Stomach (tissue), 8 donors: ENCODE measurements at regions not wholly inside any gene's neighbourhood (a gene's known extent, or its start where the extent isn't known, plus 50 kb on each side); places are given as distances from the start of the nearest gene placed in this dataset.

Source experiments
- DNase-seq, 2 donors: peaks; one replicate each; pipeline versions ENCODE4 v3.0.0 to v3.0.0-alpha.2; 2013 to 2019
- H3K27ac ChIP-seq, 5 donors: fragments of 200-600 bp in 4 of 5; sonication (generic) in 4 of 5; one replicate each; pipeline ENCODE4 v1.5.1; 2013 to 2019; ENCODE audit warnings: mild to moderate bottlenecking in 1 of 5, moderate library complexity in 1 of 5
- H3K27me3 ChIP-seq, 3 donors: fragments of 200-600 bp; sonication (generic); one replicate each; pipeline ENCODE4 v1.5.1; 2017 to 2019; ENCODE audit warnings: mixed run types in 1 of 3
- H3K36me3 ChIP-seq, 4 donors: fragments of 200-600 bp; sonication (generic); 1 replicate in 3 of 4; 2 replicates in 1 of 4; pipeline ENCODE4 v1.5.1; 2016 to 2019
- H3K4me1 ChIP-seq, 4 donors: fragments of 200-600 bp; sonication (generic); one replicate each; pipeline ENCODE4 v1.5.1; 2016 to 2019
- H3K4me3 ChIP-seq, 4 donors: fragments of 200-600 bp; sonication (generic) in 3 of 4; one replicate each; pipeline ENCODE4 v1.5.1; 2016 to 2019; ENCODE audit warnings: mild to moderate bottlenecking in 1 of 4
- H3K9me3 ChIP-seq, 4 donors: fragments of 200-600 bp; sonication (generic); one replicate each; pipeline ENCODE4 v1.5.1; 2016 to 2019
- CTCF ChIP-seq, 7 experiments: fragments of 450-650 bp in 4 of 7; fragments of 200-600 bp in 3 of 7; sonication (generic) in 3 of 7; IDR thresholded peaks; one replicate each; pipeline ENCODE4 v1.5.1; 2016 to 2019; ENCODE audit warnings: antibody characterized with exemption in 7 of 7, control low read depth in 2 of 7, mild to moderate bottlenecking in 1 of 7
- EP300 ChIP-seq: sonication (generic); formaldehyde crosslinking; IDR thresholded peaks from one replicate; pipeline ENCODE4 v1.6.1; 2017; ENCODE audit warnings: antibody characterized with exemption
- POLR2A ChIP-seq, 4 donors: fragments of 450-650 bp; IDR thresholded peaks; one replicate each; pipeline ENCODE4 v1.6.1; 2016; ENCODE audit warnings: antibody characterized with exemption in 4 of 4, control low read depth in 2 of 4, mild to moderate bottlenecking in 1 of 4, moderate library complexity in 1 of 4
- POLR2AphosphoS5 ChIP-seq, 3 donors: sonication (generic); formaldehyde crosslinking; IDR thresholded peaks; one replicate each; pipeline ENCODE4 v1.6.1; 2016; ENCODE audit warnings: antibody characterized with exemption in 3 of 3
- WGBS, 5 donors: extraction: QIAGEN DNeasy Blood & Tissue Kit in 3 of 5; methylation state at CpG; one replicate each; pipeline versions ENCODE4 v1.1.5 to v1.1.7; 2013 to 2018; 5-methylcytosine and 5-hydroxymethylcytosine counted together
- intact Hi-C: fragments of 100-400 bp; cut with DNase I; formaldehyde crosslinking; loops from one replicate; pipeline ENCODE4 v1.15.1; 2023; ENCODE audit warnings: low total_unique reads
- donor health status: healthy with polysubstance abuse.
- donor health status: Bipolar disorder and iron deficiency.
- donor health status: healthy.

GRCh38 chr2:53053937-53054336, 713.7 kb upstream of the CHAC2 start:
- intact Hi-C loops: no loop called here
- DNase-seq: no peak

DNA sequence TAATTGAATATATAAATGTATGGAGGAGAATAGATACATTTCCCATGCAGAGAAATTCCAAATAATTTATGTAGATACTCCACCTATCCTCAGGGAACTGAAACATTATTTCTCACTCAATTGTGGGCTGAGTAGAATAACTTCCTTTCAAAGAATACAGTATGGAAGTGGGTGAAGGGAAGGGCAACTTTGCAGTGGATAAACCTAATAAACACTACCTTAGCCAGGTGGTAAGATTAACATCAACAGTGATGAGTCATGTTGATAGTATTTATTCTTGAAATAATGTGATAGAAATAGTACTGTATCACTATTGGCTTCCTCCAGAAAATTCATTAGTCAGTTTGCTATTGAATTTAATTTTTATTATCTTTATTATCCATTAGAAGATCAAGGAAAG, 716.4 kb upstream of the CHAC2 start:
- Histone ChIP-seq H3K36me3 (no peaks in the 10 kb centered on the region), H3K4me1 (no peaks in the 10 kb centered on the region), H3K27me3 (no peaks in the 10 kb centered on the region), H3K27ac (no peak overlapping the region), H3K4me3 (no peak overlapping the region), H3K9me3 (peaks cover 0 to 4% (median 0%) of the 10 kb centered on the region in 4 donors)
- no peak for DNase-seq
- TF ChIP-seq POLR2AphosphoS5 (IDR thresholded peaks at IDR 0.05) (no peak), EP300 (no peak), CTCF (IDR thresholded peaks at IDR 0.05) (no peak), POLR2A (IDR thresholded peaks at IDR 0.05) (no peak)
- intact Hi-C loops: no loop called here

More at GRCh38 chr2:53053937-53054336, 713.7 kb upstream of the CHAC2 start:
- Histone ChIP-seq H3K4me3 (no peak overlapping the region), H3K27ac (no peak overlapping the region), H3K4me1 (no peaks in the 10 kb centered on the region), H3K36me3 (no peaks in the 10 kb centered on the region), H3K9me3 (peaks cover 0 to 4% (median 0%) of the 10 kb centered on the region in 4 donors), H3K27me3 (no peaks in the 10 kb centered on the region)
- TF ChIP-seq EP300: no peak
- TF ChIP-seq POLR2A (IDR thresholded peaks at IDR 0.05): no peak
- no peak for TF ChIP-seq CTCF (IDR thresholded peaks at IDR 0.05)
- TF ChIP-seq POLR2AphosphoS5 (IDR thresholded peaks at IDR 0.05): no peak

GRCh38 chr2:53040536-53041229, 726.9 kb upstream of the CHAC2 start:
- no peak for DNase-seq
- Histone ChIP-seq H3K27me3 (no peaks in the 10 kb centered on the region), H3K9me3 (no peaks in the 10 kb centered on the region), H3K36me3 (no peaks in the 10 kb centered on the region), H3K4me1 (no peaks in the 10 kb centered on the region), H3K4me3 (no peak overlapping the region), H3K27ac (no peak overlapping the region)
- intact Hi-C loops: no loop called here
- TF ChIP-seq POLR2AphosphoS5 (IDR thresholded peaks at IDR 0.05): no peak
- TF ChIP-seq CTCF (IDR thresholded peaks at IDR 0.05): no peak
- TF ChIP-seq POLR2A (IDR thresholded peaks at IDR 0.05): no peak
- TF ChIP-seq EP300: no peak
- 66 to 72% (median 71%) methylated on average over 4 of the region's 4 CpGs for WGBS, 5 donors

DNA sequence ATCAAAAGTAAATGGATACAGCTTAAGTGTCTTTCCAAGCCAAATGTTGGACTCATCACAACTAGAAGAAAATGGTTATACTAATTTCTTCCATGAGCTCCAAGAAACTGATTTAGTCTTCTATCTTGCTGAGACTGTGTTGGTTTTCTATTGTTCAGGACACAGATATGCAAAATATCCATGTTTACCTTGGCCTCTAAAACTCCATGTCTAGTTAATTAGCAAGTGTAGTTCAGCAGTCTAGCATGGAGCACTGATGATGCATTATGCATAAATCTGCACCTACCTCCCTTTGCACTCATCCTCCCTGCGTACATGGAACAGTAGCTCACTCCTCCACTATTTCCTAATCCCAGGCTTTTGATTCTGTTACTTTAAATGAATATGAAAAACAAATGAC, 731.4 kb upstream of the CHAC2 start:
- intact Hi-C loops: no loop called here
- H3K9me3 ChIP-seq: no peaks in the 10 kb centered on the region
- no peak for DNase-seq
- no peak overlapping the region for H3K4me3 ChIP-seq
- no peaks in the 10 kb centered on the region for H3K27me3 ChIP-seq
- no peaks in the 10 kb centered on the region for H3K4me1 ChIP-seq
- no peaks in the 10 kb centered on the region for H3K36me3 ChIP-seq
- 4 to 75% (median 47%) methylated on average over 1 of the region's 1 CpG for WGBS, 5 donors
- no peak overlapping the region for H3K27ac ChIP-seq
- no peak for TF ChIP-seq POLR2AphosphoS5 (IDR thresholded peaks at IDR 0.05)
- TF ChIP-seq POLR2A (IDR thresholded peaks at IDR 0.05): no peak
- TF ChIP-seq EP300: no peak
- no peak for TF ChIP-seq CTCF (IDR thresholded peaks at IDR 0.05)
